ENCODE measurements at regions not wholly inside any gene's neighbourhood (a gene's known extent, or its start where the extent isn't known, plus 50 kb on each side); places are given as distances from the start of the nearest gene placed in this dataset.

DNA sequence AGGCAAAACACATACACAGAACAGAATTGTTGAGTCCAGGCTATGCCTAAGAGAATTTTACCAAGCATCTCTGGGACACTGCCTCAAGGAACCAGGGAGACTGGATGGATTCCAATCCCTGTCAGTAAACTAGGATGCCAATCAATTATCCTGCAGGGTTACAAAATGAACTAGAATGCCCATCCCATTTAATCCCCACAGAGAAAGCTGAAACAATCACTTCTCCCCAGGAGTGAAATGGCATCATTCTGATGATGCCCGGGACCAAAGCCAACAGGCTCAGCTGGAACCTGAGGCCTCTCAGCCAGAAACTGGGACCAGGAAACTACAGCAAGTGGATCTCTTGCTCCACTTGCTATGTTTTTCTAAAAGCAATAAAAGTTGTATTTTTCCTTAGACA lies 130.0 kb upstream of the TJP1 start:
- no peak for DNase-seq (ENCODE audit: low read depth)
- H3K4me3 ChIP-seq (ENCODE audit: low read depth, low read length): no peak overlapping the region
- TF ChIP-seq CTCF (IDR thresholded peaks at IDR 0.05; ENCODE audit: low read depth, low read length): no peak
- no peak for TF ChIP-seq POLR2A (IDR thresholded peaks at IDR 0.05; ENCODE audit: extremely low read depth, insufficient read length)
- TF ChIP-seq MAX (IDR thresholded peaks at IDR 0.05; ENCODE audit: low read depth, low read length): no peak
- no peak for TF ChIP-seq MYC (IDR thresholded peaks at IDR 0.05; ENCODE audit: low read depth, low read length)

DNA sequence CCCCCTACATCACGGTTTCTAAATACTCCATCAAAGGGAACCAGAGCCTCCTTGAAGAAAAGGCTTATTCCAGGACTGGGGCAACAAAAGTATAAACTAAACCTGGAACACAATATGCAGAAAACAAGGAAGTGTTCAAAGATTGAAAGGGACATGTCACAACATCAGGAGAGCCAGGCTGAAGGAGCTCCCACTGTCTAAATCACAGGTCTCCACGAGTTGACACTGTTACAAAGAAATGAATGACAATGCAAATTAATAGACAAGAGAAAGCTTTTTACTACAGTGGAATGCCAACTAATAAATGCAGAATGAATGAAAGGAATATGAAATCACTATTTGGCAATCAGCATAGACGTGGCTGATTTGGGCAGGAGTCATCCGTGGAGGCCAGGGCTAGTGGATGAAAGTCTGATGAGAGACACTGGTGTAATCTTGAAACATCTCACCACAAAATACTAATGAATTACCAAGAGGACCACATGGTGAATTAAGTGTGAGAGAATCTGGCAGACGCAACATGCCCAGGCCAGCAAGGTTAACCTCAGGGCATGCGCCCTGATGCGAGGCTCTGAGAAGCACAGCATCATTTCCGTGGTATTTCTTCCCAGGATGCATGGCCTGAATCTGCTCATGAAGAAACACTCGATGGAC lies 123.8 kb upstream of the TJP1 start:
- TF ChIP-seq MAX (IDR thresholded peaks at IDR 0.05; ENCODE audit: low read depth, low read length) (no peak), POLR2A (IDR thresholded peaks at IDR 0.05; ENCODE audit: extremely low read depth, insufficient read length) (no peak), MYC (IDR thresholded peaks at IDR 0.05; ENCODE audit: low read depth, low read length) (no peak), CTCF (IDR thresholded peaks at IDR 0.05; ENCODE audit: low read depth, low read length) (no peak)
- H3K4me3 ChIP-seq (ENCODE audit: low read depth, low read length): no peak overlapping the region
- no peak for DNase-seq (ENCODE audit: low read depth)

GRCh38 chr15:29944925-29945324 lies 122.7 kb upstream of the TJP1 start:
- DNase-seq (ENCODE audit: low read depth): no peak
- no peak overlapping the region for H3K4me3 ChIP-seq (ENCODE audit: low read depth, low read length)
- TF ChIP-seq POLR2A (IDR thresholded peaks at IDR 0.05; ENCODE audit: extremely low read depth, insufficient read length) (no peak), CTCF (IDR thresholded peaks at IDR 0.05; ENCODE audit: low read depth, low read length) (no peak), MAX (IDR thresholded peaks at IDR 0.05; ENCODE audit: low read depth, low read length) (no peak), MYC (IDR thresholded peaks at IDR 0.05; ENCODE audit: low read depth, low read length) (no peak)

GRCh38 chr15:29942548-29942947 lies 120.3 kb upstream of the TJP1 start:
- no peak for DNase-seq (ENCODE audit: low read depth)
- TF ChIP-seq CTCF (IDR thresholded peaks at IDR 0.05; ENCODE audit: low read depth, low read length): no peak
- no peak for TF ChIP-seq MYC (IDR thresholded peaks at IDR 0.05; ENCODE audit: low read depth, low read length)
- TF ChIP-seq MAX (IDR thresholded peaks at IDR 0.05; ENCODE audit: low read depth, low read length): no peak
- no peak for TF ChIP-seq POLR2A (IDR thresholded peaks at IDR 0.05; ENCODE audit: extremely low read depth, insufficient read length)
- H3K4me3 ChIP-seq (ENCODE audit: low read depth, low read length): no peak overlapping the region

GRCh38 chr15:29942143-29942542 lies 119.9 kb upstream of the TJP1 start:
- DNase-seq (ENCODE audit: low read depth): peak; percentile 4
- H3K4me3 ChIP-seq (ENCODE audit: low read depth, low read length): no peak overlapping the region
- no peak for TF ChIP-seq MYC (IDR thresholded peaks at IDR 0.05; ENCODE audit: low read depth, low read length)
- no peak for TF ChIP-seq POLR2A (IDR thresholded peaks at IDR 0.05; ENCODE audit: extremely low read depth, insufficient read length)
- no peak for TF ChIP-seq MAX (IDR thresholded peaks at IDR 0.05; ENCODE audit: low read depth, low read length)
- no peak for TF ChIP-seq CTCF (IDR thresholded peaks at IDR 0.05; ENCODE audit: low read depth, low read length)

Measured in NB4 (cell line).